Activated T-helper 1 cell treated with anti-CD3 and anti-CD28 coated beads, Interleukin-12 subunit alpha, Interleukin-12 subunit beta, Interleukin-2, Interleukin-4 antibody, amounts not matched to agents 30 ng/mL and 10 ng/mL and 1 ng/mL, durations not matched to agents 14 hours and 24 hours and 36 hours (primary cell): ENCODE measurements at regions not wholly inside any gene's neighbourhood (a gene's known extent, or its start where the extent isn't known, plus 50 kb on each side); places are given as distances from the start of the nearest gene placed in this dataset.

Source experiments
- DNase-seq: peaks from one replicate; pipeline ENCODE4 v3.0.0; 2021; ENCODE audit warnings: low spot score
- H3K27ac Mint-ChIP-seq: one replicate; pipeline ENCODE4 v1.8.0; 2021; ENCODE audit warnings: mild to moderate bottlenecking, mixed read lengths
- H3K27me3 Mint-ChIP-seq: one replicate; pipeline ENCODE4 v1.8.0; 2022; ENCODE audit warnings: mild to moderate bottlenecking, moderate library complexity, mixed read lengths; ENCODE audit not compliant: insufficient read depth
- H3K36me3 Mint-ChIP-seq: one replicate; pipeline ENCODE4 v1.8.0; 2021; ENCODE audit warnings: low read depth, mixed read lengths
- H3K4me1 Mint-ChIP-seq: one replicate; pipeline ENCODE4 v1.8.0; 2021; ENCODE audit warnings: low read depth, mixed read lengths
- H3K4me3 Mint-ChIP-seq: one replicate; pipeline ENCODE4 v1.8.0; 2021; ENCODE audit warnings: mild to moderate bottlenecking, moderate library complexity, mixed read lengths
- H3K9me3 Mint-ChIP-seq: one replicate; pipeline ENCODE4 v1.8.0; 2021; ENCODE audit warnings: mixed read lengths
- intact Hi-C: fragments of 100-400 bp; cut with micrococcal nuclease; formaldehyde crosslinking; loops from one replicate; pipeline ENCODE4 v1.15.1; 2024

GRCh38 chr2:45263147-45263546 lies 253.9 kb upstream of the SIX2 start:
- no peak overlapping the region for H3K27ac Mint-ChIP-seq
- H3K36me3 Mint-ChIP-seq: no peaks in the 10 kb centered on the region
- no peaks in the 10 kb centered on the region for H3K9me3 Mint-ChIP-seq
- H3K4me3 Mint-ChIP-seq: no peak overlapping the region
- DNase-seq: no peak
- H3K4me1 Mint-ChIP-seq: no peaks in the 10 kb centered on the region
- intact Hi-C loops: no loop called here
- H3K27me3 Mint-ChIP-seq: peaks cover 14% of the 10 kb centered on the region

GRCh38 chr2:45261746-45262145 lies 252.5 kb upstream of the SIX2 start:
- DNase-seq: no peak

GRCh38 chr2:45260946-45261345 lies 251.7 kb upstream of the SIX2 start:
- H3K27me3 Mint-ChIP-seq: peaks cover 14% of the 10 kb centered on the region
- H3K27ac Mint-ChIP-seq: no peak overlapping the region
- H3K4me1 Mint-ChIP-seq: no peaks in the 10 kb centered on the region
- H3K36me3 Mint-ChIP-seq: no peaks in the 10 kb centered on the region
- intact Hi-C loops: no loop called here
- no peak overlapping the region for H3K4me3 Mint-ChIP-seq
- DNase-seq: no peak
- no peaks in the 10 kb centered on the region for H3K9me3 Mint-ChIP-seq

More at GRCh38 chr2:45261746-45262145, 252.5 kb upstream of the SIX2 start:
- Mint-ChIP-seq H3K36me3 (no peaks in the 10 kb centered on the region), H3K4me1 (no peaks in the 10 kb centered on the region), H3K4me3 (no peak overlapping the region), H3K27me3 (peaks cover 13% of the 10 kb centered on the region), H3K27ac (no peak overlapping the region), H3K9me3 (no peaks in the 10 kb centered on the region)
- intact Hi-C loops: no loop called here

- no peaks in the 10 kb centered on the region for H3K9me3 Mint-ChIP-seq
- peaks cover 14% of the 10 kb centered on the region for H3K27me3 Mint-ChIP-seq
- DNase-seq: no peak
These were observed 250.4 kb upstream of the SIX2 start for GRCh38 chr2:45259547-45260160.

GRCh38 chr2:45259138-45259537 lies 249.9 kb upstream of the SIX2 start:
- H3K36me3 Mint-ChIP-seq: no peaks in the 10 kb centered on the region
- H3K9me3 Mint-ChIP-seq: no peaks in the 10 kb centered on the region
- no peak overlapping the region for H3K27ac Mint-ChIP-seq
- peaks cover 13% of the 10 kb centered on the region for H3K27me3 Mint-ChIP-seq
- H3K4me3 Mint-ChIP-seq: no peak overlapping the region
- intact Hi-C loops: no loop called here
- no peak for DNase-seq
- H3K4me1 Mint-ChIP-seq: no peaks in the 10 kb centered on the region

More at GRCh38 chr2:45259547-45260160, 250.4 kb upstream of the SIX2 start:
- Mint-ChIP-seq H3K36me3 (no peaks in the 10 kb centered on the region), H3K4me3 (no peak overlapping the region), H3K27ac (no peak overlapping the region), H3K4me1 (no peaks in the 10 kb centered on the region)
- intact Hi-C loops: no loop called here

GRCh38 chr2:45258311-45258710 lies 249.1 kb upstream of the SIX2 start:
- no peak for DNase-seq
- H3K4me1 Mint-ChIP-seq: no peaks in the 10 kb centered on the region
- peaks cover 11% of the 10 kb centered on the region for H3K27me3 Mint-ChIP-seq
- intact Hi-C loops: no loop called here
- H3K4me3 Mint-ChIP-seq: no peak overlapping the region
- H3K9me3 Mint-ChIP-seq: no peaks in the 10 kb centered on the region
- no peak overlapping the region for H3K27ac Mint-ChIP-seq
- H3K36me3 Mint-ChIP-seq: no peaks in the 10 kb centered on the region

GRCh38 chr2:45257820-45258219 lies 248.6 kb upstream of the SIX2 start:
- no peak overlapping the region for H3K4me3 Mint-ChIP-seq
- H3K27me3 Mint-ChIP-seq: peaks cover 8% of the 10 kb centered on the region
- no peaks in the 10 kb centered on the region for H3K36me3 Mint-ChIP-seq
- no peaks in the 10 kb centered on the region for H3K9me3 Mint-ChIP-seq
- DNase-seq: no peak
- H3K27ac Mint-ChIP-seq: no peak overlapping the region
- intact Hi-C loops: no loop called here
- no peaks in the 10 kb centered on the region for H3K4me1 Mint-ChIP-seq

- intact Hi-C loops: no loop called here
- Mint-ChIP-seq H3K36me3 (no peaks in the 10 kb centered on the region), H3K27me3 (peaks cover 3% of the 10 kb centered on the region), H3K4me1 (no peaks in the 10 kb centered on the region), H3K27ac (no peak overlapping the region), H3K9me3 (no peaks in the 10 kb centered on the region), H3K4me3 (no peak overlapping the region)
- DNase-seq: no peak
These were observed 247.8 kb upstream of the SIX2 start for GRCh38 chr2:45256867-45257641.

- intact Hi-C loops: no loop called here
- Mint-ChIP-seq H3K4me1 (no peaks in the 10 kb centered on the region), H3K27me3 (peaks cover 3% of the 10 kb centered on the region), H3K4me3 (no peak overlapping the region), H3K27ac (no peak overlapping the region), H3K9me3 (no peaks in the 10 kb centered on the region), H3K36me3 (no peaks in the 10 kb centered on the region)
- no peak for DNase-seq
These were observed 247.1 kb upstream of the SIX2 start for GRCh38 chr2:45256173-45256866.

- H3K4me1 Mint-ChIP-seq: no peaks in the 10 kb centered on the region
- peaks cover 6% of the 10 kb centered on the region for H3K27me3 Mint-ChIP-seq
- DNase-seq: no peak
- H3K36me3 Mint-ChIP-seq: no peaks in the 10 kb centered on the region
- no peak overlapping the region for H3K4me3 Mint-ChIP-seq
- no peaks in the 10 kb centered on the region for H3K9me3 Mint-ChIP-seq
- intact Hi-C loops: no loop called here
- no peak overlapping the region for H3K27ac Mint-ChIP-seq
These were observed 246.3 kb upstream of the SIX2 start for GRCh38 chr2:45255563-45255962.

- Mint-ChIP-seq H3K4me3 (no peak overlapping the region), H3K4me1 (no peaks in the 10 kb centered on the region), H3K36me3 (no peaks in the 10 kb centered on the region), H3K27me3 (peaks cover 8% of the 10 kb centered on the region), H3K27ac (no peak overlapping the region), H3K9me3 (no peaks in the 10 kb centered on the region)
- intact Hi-C loops: no loop called here
- DNase-seq: no peak
These were observed 244.8 kb upstream of the SIX2 start for GRCh38 chr2:45254025-45254424.

GRCh38 chr2:45253151-45253550 lies 243.9 kb upstream of the SIX2 start:
- Mint-ChIP-seq H3K4me1 (no peaks in the 10 kb centered on the region), H3K36me3 (no peaks in the 10 kb centered on the region), H3K4me3 (no peak overlapping the region), H3K9me3 (no peaks in the 10 kb centered on the region), H3K27ac (no peak overlapping the region), H3K27me3 (peaks cover 12% of the 10 kb centered on the region)
- DNase-seq: no peak
- intact Hi-C loops: no loop called here

- no peak overlapping the region for H3K27ac Mint-ChIP-seq
- peaks cover 9% of the 10 kb centered on the region for H3K27me3 Mint-ChIP-seq
- no peaks in the 10 kb centered on the region for H3K36me3 Mint-ChIP-seq
- H3K4me3 Mint-ChIP-seq: no peak overlapping the region
- intact Hi-C loops: no loop called here
- DNase-seq: no peak
- no peaks in the 10 kb centered on the region for H3K4me1 Mint-ChIP-seq
- H3K9me3 Mint-ChIP-seq: no peaks in the 10 kb centered on the region
These were observed 240.9 kb upstream of the SIX2 start for GRCh38 chr2:45250176-45250575.
